Cardiac muscle cell (in vitro differentiated cells and primary cell): ENCODE measurements at regions not wholly inside any gene's neighbourhood (a gene's known extent, or its start where the extent isn't known, plus 50 kb on each side); places are given as distances from the start of the nearest gene placed in this dataset.

Experiments used
- DNase-seq, 2 donors: peaks; one replicate each; pipeline versions ENCODE4 v3.0.0 to v3.0.0-alpha.2; 2010 to 2017; ENCODE audit warnings: low read depth in 1 of 2, low spot score in 1 of 2
- H3K27ac ChIP-seq: fragments of 200-600 bp; sonication (generic); 2 replicates; pipeline ENCODE4 v1.5.1; 2016
- H3K27me3 ChIP-seq: fragments of 200-600 bp; sonication (generic); 2 replicates; pipeline ENCODE4 v1.6.0; 2016; ENCODE audit warnings: control low read depth
- H3K36me3 ChIP-seq: fragments of 200-600 bp; sonication (generic); 2 replicates; pipeline ENCODE4 v1.5.1; 2016; ENCODE audit warnings: control low read depth
- H3K4me1 ChIP-seq: fragments of 200-600 bp; sonication (generic); 2 replicates; pipeline ENCODE4 v1.8.1; 2017; ENCODE audit warnings: low read depth, mild to moderate bottlenecking, mixed run types
- H3K4me3 ChIP-seq: fragments of 200-600 bp; sonication (generic); 2 replicates; pipeline ENCODE4 v1.5.1; 2016; ENCODE audit warnings: mild to moderate bottlenecking
- H3K9me3 ChIP-seq: fragments of 200-600 bp; sonication (generic); 2 replicates; pipeline ENCODE4 v1.5.1; 2017; ENCODE audit warnings: low read depth, mild to moderate bottlenecking, control low read depth
- TF ChIP-seq, protein P1 (sequence below): IDR thresholded peaks from 2 replicates; pipeline ENCODE4 v1.5.1; 2012; ENCODE audit warnings: low read depth, mild to moderate bottlenecking, low read length

DNA sequence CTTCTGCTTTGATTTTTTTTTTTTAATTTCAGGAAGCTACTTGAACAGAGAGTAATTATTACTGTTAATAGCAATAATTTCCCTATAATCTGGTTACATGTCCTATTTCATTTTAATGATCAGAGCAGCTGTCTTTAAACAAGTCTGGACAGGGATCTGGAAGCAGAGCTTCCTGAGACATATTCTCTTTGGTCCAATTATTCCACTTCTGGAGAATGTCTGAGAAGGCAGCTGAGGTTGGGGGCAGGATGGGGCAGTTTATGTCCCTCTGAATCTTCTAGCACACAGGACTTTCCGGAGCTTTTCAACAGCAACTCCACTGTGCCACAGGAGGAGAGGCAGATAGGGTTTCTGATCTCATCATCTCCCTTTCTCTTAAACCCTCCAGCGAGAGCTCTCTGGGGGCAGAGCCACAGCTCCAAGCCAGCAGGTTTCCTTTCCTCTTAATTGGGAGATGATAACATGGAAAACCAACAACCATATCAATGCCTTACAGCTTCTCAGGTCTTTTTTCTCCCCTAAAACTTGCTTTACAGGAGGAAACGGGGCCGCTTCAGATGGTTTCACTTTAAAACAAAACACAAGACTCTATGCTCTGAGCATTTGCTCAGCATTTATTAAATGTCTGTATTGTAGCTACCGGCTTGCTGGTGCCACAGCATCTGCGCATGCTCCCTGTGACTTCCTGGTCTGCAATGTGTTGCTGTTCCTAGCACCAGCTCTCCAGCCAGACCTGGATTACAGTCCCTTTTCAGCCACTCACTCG, 425.7 kb upstream of the USP24 start:
- Histone ChIP-seq H3K4me1 (no peaks in the 10 kb centered on the region), H3K27ac (no peak overlapping the region), H3K9me3 (no peaks in the 10 kb centered on the region), H3K4me3 (no peak overlapping the region), H3K36me3 (no peaks in the 10 kb centered on the region), H3K27me3 (no peaks in the 10 kb centered on the region)
- TF ChIP-seq, protein P1, sequence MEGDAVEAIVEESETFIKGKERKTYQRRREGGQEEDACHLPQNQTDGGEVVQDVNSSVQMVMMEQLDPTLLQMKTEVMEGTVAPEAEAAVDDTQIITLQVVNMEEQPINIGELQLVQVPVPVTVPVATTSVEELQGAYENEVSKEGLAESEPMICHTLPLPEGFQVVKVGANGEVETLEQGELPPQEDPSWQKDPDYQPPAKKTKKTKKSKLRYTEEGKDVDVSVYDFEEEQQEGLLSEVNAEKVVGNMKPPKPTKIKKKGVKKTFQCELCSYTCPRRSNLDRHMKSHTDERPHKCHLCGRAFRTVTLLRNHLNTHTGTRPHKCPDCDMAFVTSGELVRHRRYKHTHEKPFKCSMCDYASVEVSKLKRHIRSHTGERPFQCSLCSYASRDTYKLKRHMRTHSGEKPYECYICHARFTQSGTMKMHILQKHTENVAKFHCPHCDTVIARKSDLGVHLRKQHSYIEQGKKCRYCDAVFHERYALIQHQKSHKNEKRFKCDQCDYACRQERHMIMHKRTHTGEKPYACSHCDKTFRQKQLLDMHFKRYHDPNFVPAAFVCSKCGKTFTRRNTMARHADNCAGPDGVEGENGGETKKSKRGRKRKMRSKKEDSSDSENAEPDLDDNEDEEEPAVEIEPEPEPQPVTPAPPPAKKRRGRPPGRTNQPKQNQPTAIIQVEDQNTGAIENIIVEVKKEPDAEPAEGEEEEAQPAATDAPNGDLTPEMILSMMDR = no peak
- peak; percentile 4 to 81 for DNase-seq

DNA sequence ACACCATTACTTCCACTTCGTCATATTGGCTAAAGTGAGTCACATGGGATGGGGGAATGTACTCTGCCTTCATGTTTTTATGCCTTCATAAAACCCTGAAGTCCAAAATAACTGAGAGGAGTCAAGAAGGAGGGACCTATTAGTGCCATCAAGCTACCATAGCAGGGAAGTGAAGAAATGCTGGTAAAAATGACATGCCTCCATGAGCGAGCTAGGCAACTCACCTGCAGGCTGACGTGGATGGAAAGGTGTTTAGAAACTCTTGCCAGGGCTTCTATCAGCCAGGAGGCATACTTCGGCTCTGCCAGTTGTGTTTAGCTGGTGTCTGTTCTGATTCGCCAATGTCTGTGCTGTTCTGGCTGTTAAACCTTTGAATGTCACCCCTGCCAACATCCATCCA, 424.4 kb upstream of the USP24 start:
- DNase-seq = no peak
- H3K27ac ChIP-seq = no peak overlapping the region
- no peaks in the 10 kb centered on the region for H3K36me3 ChIP-seq
- no peak overlapping the region for H3K4me3 ChIP-seq
- H3K9me3 ChIP-seq = no peaks in the 10 kb centered on the region
- no peaks in the 10 kb centered on the region for H3K27me3 ChIP-seq
- H3K4me1 ChIP-seq = no peaks in the 10 kb centered on the region
- TF ChIP-seq, protein P1 = no peak

DNA sequence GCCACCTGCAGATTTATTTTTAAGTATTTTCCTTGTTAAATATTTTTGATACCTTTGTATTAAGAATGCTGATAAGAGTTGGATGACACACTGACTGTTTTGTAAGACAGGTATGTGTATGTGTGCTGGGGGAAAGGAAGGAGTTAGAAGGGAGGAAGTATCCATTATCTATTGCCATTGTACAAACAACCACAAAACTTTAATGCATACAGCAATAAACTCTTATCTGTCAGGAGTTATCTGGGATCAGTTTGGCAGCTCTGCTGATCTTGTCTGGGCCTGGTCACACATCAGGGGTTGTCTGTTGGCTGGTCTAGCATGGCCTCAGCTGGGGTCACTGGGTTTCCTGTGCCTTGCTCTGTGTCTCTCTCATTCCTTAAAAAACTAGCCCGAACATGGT, 423.9 kb upstream of the USP24 start:
- TF ChIP-seq, protein P1 = no peak
- no peaks in the 10 kb centered on the region for H3K9me3 ChIP-seq
- no peak overlapping the region for H3K4me3 ChIP-seq
- H3K27me3 ChIP-seq = no peaks in the 10 kb centered on the region
- H3K36me3 ChIP-seq = no peaks in the 10 kb centered on the region
- no peak for DNase-seq
- H3K4me1 ChIP-seq = no peaks in the 10 kb centered on the region
- no peak overlapping the region for H3K27ac ChIP-seq

DNA sequence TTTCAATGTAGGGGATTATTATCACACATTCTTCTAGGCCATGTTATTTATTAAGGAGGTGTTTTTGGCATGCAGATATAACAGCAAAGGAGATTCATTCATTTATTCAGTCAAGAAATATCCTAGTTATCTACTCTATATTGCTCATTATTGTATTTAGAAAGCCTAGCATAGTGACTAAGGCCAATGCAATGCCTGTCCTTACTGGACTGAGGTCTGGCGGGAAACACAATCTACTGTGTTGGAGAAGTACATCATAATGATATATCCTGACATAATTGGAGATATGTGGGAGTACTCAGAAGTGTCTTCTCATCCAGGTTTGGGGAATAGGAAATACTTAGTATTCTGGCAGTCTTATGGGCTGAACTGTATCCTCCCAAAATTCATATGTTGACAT, 421.5 kb upstream of the USP24 start:
- Histone ChIP-seq H3K4me3 (no peak overlapping the region), H3K27me3 (no peaks in the 10 kb centered on the region), H3K36me3 (no peaks in the 10 kb centered on the region), H3K9me3 (no peaks in the 10 kb centered on the region), H3K27ac (no peak overlapping the region), H3K4me1 (peaks cover 10% of the 10 kb centered on the region)
- TF ChIP-seq, protein P1 = no peak
- DNase-seq = peak in 1 of 2 donors; percentile 27

DNA sequence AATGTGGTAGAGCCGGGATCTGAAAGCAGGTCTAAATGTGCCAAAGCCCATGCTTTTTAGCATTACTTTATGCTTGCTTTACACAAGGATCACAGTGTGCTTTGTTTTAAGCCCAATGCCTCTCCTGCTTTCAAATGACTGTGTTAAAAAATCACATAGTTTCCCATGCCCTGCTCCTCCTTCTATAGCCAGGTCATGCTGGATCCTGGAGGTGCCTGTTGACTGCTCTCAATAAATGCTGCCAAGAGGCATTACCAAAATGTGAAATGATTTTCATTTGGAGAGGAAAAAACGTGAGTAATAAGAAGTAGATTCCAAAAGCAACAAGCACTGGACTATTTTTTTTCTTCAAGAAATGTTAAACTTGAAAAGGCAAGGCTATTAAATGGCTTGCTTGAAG, 420.7 kb upstream of the USP24 start:
- H3K27me3 ChIP-seq = no peaks in the 10 kb centered on the region

More for the DNA sequence above, 420.7 kb upstream of the USP24 start:
- peak in 1 of 2 donors; percentile 15 for DNase-seq
- peaks cover 10% of the 10 kb centered on the region for H3K4me1 ChIP-seq
- no peak overlapping the region for H3K4me3 ChIP-seq
- TF ChIP-seq, protein P1 = no peak
- H3K9me3 ChIP-seq = no peaks in the 10 kb centered on the region
- no peak overlapping the region for H3K27ac ChIP-seq
- no peaks in the 10 kb centered on the region for H3K36me3 ChIP-seq
